Endothelial cell of umbilical vein (primary cell): ENCODE measurements at regions not wholly inside any gene's neighbourhood (a gene's known extent, or its start where the extent isn't known, plus 50 kb on each side); places are given as distances from the start of the nearest gene placed in this dataset.

Source experiments
- BruUV-seq: library from RNA; stranded (reverse); fragments of 400-500 nt; replicated peaks from 2 replicates; lab custom pipeline; 2021; lab: Mats Ljungman, UMichigan
- CTCF ChIA-PET: fragments of 300-600, 350-600 bp; sonication (Branson Sonifier 250); formaldehyde crosslinking; loops from one replicate; lab custom pipeline; 2021; ENCODE audit warnings: antibody characterized with exemption, inconsistent platforms; lab: Charles Lee
- POLR2A ChIA-PET: fragments of 300-600, 350-600 bp; sonication (Branson Sonifier 250); formaldehyde crosslinking; loops from one replicate; lab custom pipeline; 2021; ENCODE audit warnings: antibody characterized with exemption, inconsistent platforms; lab: Charles Lee
- DNase-seq: peaks from one replicate; pipeline ENCODE4 v3.0.0-alpha.2; 2011; ENCODE audit warnings: low read depth, low spot score
- FAIRE-seq: peaks from 2 replicates; lab custom pipeline; 2011; peaks lifted over from hg19 to GRCh38; lab: Jason Lieb, UNC
- H2AFZ ChIP-seq: 2 replicates; pipeline ENCODE4 v1.6.0; 2012; ENCODE audit warnings: low read depth, low read length, control low read depth, inconsistent platforms
- H3K27ac ChIP-seq: 2 replicates; pipeline ENCODE4 v1.5.1; 2011; ENCODE audit warnings: low read depth, mild to moderate bottlenecking, control low read depth, low read length, moderate library complexity; ENCODE audit not compliant: insufficient read depth
- H3K27me3 ChIP-seq, 2 experiments: 2 replicates each; pipeline versions ENCODE4 v1.6.0 to v1.6.1; 2011; ENCODE audit warnings: low read length in 2 of 2, mixed read lengths in 1 of 2; ENCODE audit not compliant: control insufficient read depth in 2 of 2, insufficient read depth in 2 of 2
- H3K36me3 ChIP-seq, 2 experiments: 2 replicates in 1 of 2; 3 replicates in 1 of 2; pipeline ENCODE4 v1.5.1; 2011; ENCODE audit warnings: low read length in 2 of 2, mild to moderate bottlenecking in 1 of 2, moderate library complexity in 1 of 2; ENCODE audit not compliant: control insufficient read depth in 2 of 2, insufficient read depth in 2 of 2; ENCODE audit errors: extremely low read depth in 1 of 2
- H3K4me1 ChIP-seq: 3 replicates; pipeline ENCODE4 v1.5.1; 2011; ENCODE audit warnings: mild to moderate bottlenecking, low read length; ENCODE audit not compliant: control insufficient read depth, insufficient read depth; ENCODE audit errors: extremely low read depth
- H3K4me2 ChIP-seq: 2 replicates; pipeline ENCODE4 v1.6.1; 2011; ENCODE audit warnings: low read length, control low read depth, mixed read lengths; ENCODE audit not compliant: insufficient read depth
- H3K4me3 ChIP-seq, 3 experiments: fragments of 200-600 bp in 1 of 3; sonication (generic), shearing (Covaris generic) in 1 of 3; replicated peaks in 1 of 3; 2 replicates each; pipeline ENCODE4 v1.5.1; 2011 to 2016; ENCODE audit warnings: control low read depth in 3 of 3, low read length in 3 of 3, mild to moderate bottlenecking in 2 of 3, inconsistent platforms in 1 of 3, low read depth in 1 of 3, moderate library complexity in 1 of 3; ENCODE audit not compliant: insufficient read depth in 1 of 3
- H3K79me2 ChIP-seq: 2 replicates; pipeline ENCODE4 v1.6.0; 2012; ENCODE audit warnings: low read length, inconsistent platforms; ENCODE audit not compliant: control insufficient read depth, insufficient read depth
- H3K9ac ChIP-seq: replicated peaks from 2 replicates; pipeline ENCODE3; 2011; ENCODE audit warnings: low read length, control low read depth; ENCODE audit not compliant: insufficient read depth; ENCODE audit errors: extremely low read depth
- H3K9me1 ChIP-seq: replicated peaks from 3 replicates; pipeline ENCODE4 v1.6.0; 2011; ENCODE audit warnings: mild to moderate bottlenecking, low read length; ENCODE audit not compliant: control insufficient read depth, insufficient read depth; ENCODE audit errors: extremely low read depth
- H3K9me3 ChIP-seq: replicated peaks from 2 replicates; pipeline ENCODE4 v1.5.1; 2012; ENCODE audit warnings: low read length, inconsistent platforms; ENCODE audit not compliant: control insufficient read depth, insufficient read depth
- H4K20me1 ChIP-seq: replicated peaks from 2 replicates; pipeline ENCODE3; 2011; ENCODE audit warnings: mild to moderate bottlenecking, low read length; ENCODE audit not compliant: control insufficient read depth, insufficient read depth; ENCODE audit errors: extremely low read depth
- EZH2 ChIP-seq: IDR thresholded peaks from 2 replicates; pipeline ENCODE4 v1.6.1; 2012; ENCODE audit warnings: borderline replicate concordance, low read depth, mild to moderate bottlenecking, moderate library complexity, low read length, inconsistent platforms; ENCODE audit not compliant: severe bottlenecking
- FOS ChIP-seq: IDR thresholded peaks from 2 replicates; pipeline ENCODE4 v1.6.1; 2011; ENCODE audit warnings: mild to moderate bottlenecking, low read length, moderate library complexity, borderline replicate concordance; ENCODE audit not compliant: insufficient read depth
- GATA2 ChIP-seq: IDR thresholded peaks from 2 replicates; pipeline ENCODE4 v1.7.0; 2011; ENCODE audit warnings: low read depth, mild to moderate bottlenecking, moderate library complexity, mixed read lengths, low read length; ENCODE audit not compliant: insufficient read length, insufficient read depth
- JUN ChIP-seq: IDR thresholded peaks from 2 replicates; pipeline ENCODE4 v1.6.1; 2011; ENCODE audit warnings: borderline replicate concordance, low read depth; ENCODE audit not compliant: insufficient read length, insufficient read depth
- MYC ChIP-seq: IDR thresholded peaks from one replicate; pipeline ENCODE4 v1.6.1; 2011; ENCODE audit warnings: mild to moderate bottlenecking, low read depth, low read length
- POLR2A ChIP-seq: IDR thresholded peaks from 2 replicates; pipeline ENCODE4 v1.6.1; 2012; ENCODE audit warnings: low read depth, mild to moderate bottlenecking, control low read depth, low read length
- POLR2AphosphoS5 ChIP-seq: IDR thresholded peaks from 2 replicates; pipeline ENCODE4 v1.6.1; 2012; ENCODE audit warnings: low read depth, mild to moderate bottlenecking, control low read depth, low read length, moderate library complexity; ENCODE audit not compliant: insufficient read depth
- dilution Hi-C: fragments of 300-500 bp; cut with MboI; formaldehyde crosslinking; loops from one replicate; pipeline ENCODE4 v1.15.0; 2019; ENCODE audit warnings: low sequenced_read_pairs; ENCODE audit not compliant: extremely low pct_ligation_motif_present
- intact Hi-C: fragments of 100-400 bp; cut with micrococcal nuclease; formaldehyde crosslinking; loops from one replicate; pipeline ENCODE4 v1.10.0; 2022
- TF ChIP-seq, protein P1 (sequence below): IDR thresholded peaks from 2 replicates; pipeline ENCODE4 v1.6.1; 2011; ENCODE audit not compliant: insufficient read depth, insufficient read length
- TF ChIP-seq, protein P2 (sequence below), 2 donors: IDR thresholded peaks; 1 replicate in 1 of 2; 2 replicates in 1 of 2; pipeline ENCODE4 v1.5.1; 2011; ENCODE audit warnings: low read length in 2 of 2, mild to moderate bottlenecking in 2 of 2, moderate library complexity in 2 of 2, control low read depth in 1 of 2, inconsistent platforms in 1 of 2, low read depth in 1 of 2; ENCODE audit not compliant: insufficient read depth in 1 of 2; ENCODE audit errors: extremely low read depth in 1 of 2

DNA sequence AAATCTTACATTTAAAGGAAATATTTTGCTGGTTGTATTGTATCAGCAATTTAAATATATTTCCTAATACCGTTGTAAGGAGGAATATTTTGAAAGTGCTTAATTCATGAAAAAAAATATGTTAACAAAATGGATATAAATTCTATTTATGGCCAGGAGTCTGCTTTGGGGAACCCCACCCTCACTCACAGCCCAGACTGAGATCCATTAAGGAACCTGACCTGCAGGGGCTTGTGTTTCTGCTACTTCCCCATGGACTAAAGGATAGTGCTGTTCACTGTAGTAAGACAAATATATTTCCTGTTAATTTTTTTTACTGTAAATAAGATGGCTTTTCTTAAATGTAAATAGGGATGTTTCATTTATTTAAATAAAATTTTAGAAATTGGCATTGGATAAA lies 221.9 kb upstream of the COL3A1 start:
- ChIA-PET CTCF (interaction anchor here (1.0 kb wide), 1 partner anchor 232 kb away, joined by 3 read pairs; no protein-coding TSS in a partner anchor), POLR2A (no interaction called here)
- no TSS peak for BruUV-seq
- H4K20me1 ChIP-seq: no peaks in the 10 kb centered on the region
- dilution Hi-C loops: no loop called here
- no peak for DNase-seq
- intact Hi-C loops: no loop called here
- no peak for FAIRE-seq
- H3K36me3 ChIP-seq: no peaks in the 10 kb centered on the region
- no peaks in the 10 kb centered on the region for H3K27me3 ChIP-seq
- no peak overlapping the region for H3K4me3 ChIP-seq
- no peak overlapping the region for H3K9ac ChIP-seq
- H3K27ac ChIP-seq: no peak overlapping the region
- H2AFZ ChIP-seq: no peak overlapping the region
- H3K9me1 ChIP-seq: no peaks in the 10 kb centered on the region
- H3K9me3 ChIP-seq: no peaks in the 10 kb centered on the region
- H3K79me2 ChIP-seq: no peaks in the 10 kb centered on the region
- no peaks in the 10 kb centered on the region for H3K4me1 ChIP-seq
- no peak for TF ChIP-seq EZH2
- no peak for TF ChIP-seq POLR2AphosphoS5
- TF ChIP-seq, protein P1, sequence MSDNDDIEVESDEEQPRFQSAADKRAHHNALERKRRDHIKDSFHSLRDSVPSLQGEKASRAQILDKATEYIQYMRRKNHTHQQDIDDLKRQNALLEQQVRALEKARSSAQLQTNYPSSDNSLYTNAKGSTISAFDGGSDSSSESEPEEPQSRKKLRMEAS: no peak
- no peak overlapping the region for H3K4me2 ChIP-seq

DNA sequence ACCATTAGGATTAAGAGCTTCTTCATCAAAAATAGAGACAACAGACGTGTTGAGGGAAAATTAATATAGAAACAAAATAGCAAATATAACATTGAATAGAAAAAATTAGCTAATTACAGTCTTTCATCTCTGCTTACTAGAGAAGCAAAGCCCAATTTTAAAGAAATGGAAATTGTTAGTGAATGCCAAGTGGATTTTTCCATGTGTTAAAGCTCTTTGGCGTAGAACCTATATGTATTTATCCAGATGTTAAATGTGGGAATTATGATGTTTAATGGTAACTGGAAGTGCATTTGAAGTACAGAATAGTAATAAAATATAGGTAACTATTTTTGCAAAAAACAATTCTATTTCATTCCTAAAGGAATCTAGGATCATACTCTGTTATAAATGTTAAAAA lies 212.0 kb upstream of the COL3A1 start:
- TF ChIP-seq EZH2 (no peak), FOS (no peak), POLR2A (no peak), JUN (no peak), POLR2AphosphoS5 (no peak), GATA2 (no peak), MYC (no peak)
- TF ChIP-seq, protein P2, sequence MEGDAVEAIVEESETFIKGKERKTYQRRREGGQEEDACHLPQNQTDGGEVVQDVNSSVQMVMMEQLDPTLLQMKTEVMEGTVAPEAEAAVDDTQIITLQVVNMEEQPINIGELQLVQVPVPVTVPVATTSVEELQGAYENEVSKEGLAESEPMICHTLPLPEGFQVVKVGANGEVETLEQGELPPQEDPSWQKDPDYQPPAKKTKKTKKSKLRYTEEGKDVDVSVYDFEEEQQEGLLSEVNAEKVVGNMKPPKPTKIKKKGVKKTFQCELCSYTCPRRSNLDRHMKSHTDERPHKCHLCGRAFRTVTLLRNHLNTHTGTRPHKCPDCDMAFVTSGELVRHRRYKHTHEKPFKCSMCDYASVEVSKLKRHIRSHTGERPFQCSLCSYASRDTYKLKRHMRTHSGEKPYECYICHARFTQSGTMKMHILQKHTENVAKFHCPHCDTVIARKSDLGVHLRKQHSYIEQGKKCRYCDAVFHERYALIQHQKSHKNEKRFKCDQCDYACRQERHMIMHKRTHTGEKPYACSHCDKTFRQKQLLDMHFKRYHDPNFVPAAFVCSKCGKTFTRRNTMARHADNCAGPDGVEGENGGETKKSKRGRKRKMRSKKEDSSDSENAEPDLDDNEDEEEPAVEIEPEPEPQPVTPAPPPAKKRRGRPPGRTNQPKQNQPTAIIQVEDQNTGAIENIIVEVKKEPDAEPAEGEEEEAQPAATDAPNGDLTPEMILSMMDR (IDR thresholded peaks at IDR 0.05; ENCODE audit: extremely low read depth in 1 of 2, insufficient read depth in 1 of 2, low read depth in 1 of 2, low read length in 2 of 2): no peak
- TF ChIP-seq, protein P1: no peak
- Histone ChIP-seq H3K36me3 (no peaks in the 10 kb centered on the region), H3K9ac (no peak overlapping the region), H3K4me2 (no peak overlapping the region), H4K20me1 (no peaks in the 10 kb centered on the region), H3K27me3 (no peaks in the 10 kb centered on the region), H3K4me3 (no peak overlapping the region), H3K4me1 (no peaks in the 10 kb centered on the region), H3K9me1 (peaks cover 2% of the 10 kb centered on the region), H3K79me2 (no peaks in the 10 kb centered on the region), H2AFZ (no peak overlapping the region), H3K27ac (no peak overlapping the region), H3K9me3 (no peaks in the 10 kb centered on the region)
- no peak for FAIRE-seq
- intact Hi-C loops: no loop called here
- no peak for DNase-seq
- CTCF ChIA-PET: interaction anchor here (0.6 to 1.8 kb wide), 4 partner anchors 20 to 222 kb away, joined by 3 to 9 read pairs (median 4); no protein-coding TSS in a partner anchor
- dilution Hi-C loops: no loop called here
- BruUV-seq: no TSS peak
- POLR2A ChIA-PET: no interaction called here
